HUES48 (cell line): ENCODE measurements at regions not wholly inside any gene's neighbourhood (a gene's known extent, or its start where the extent isn't known, plus 50 kb on each side); places are given as distances from the start of the nearest gene placed in this dataset.

Experiments used
- H3K27ac ChIP-seq: one replicate; pipeline ENCODE4 v1.7.0; 2013; ENCODE audit warnings: low read depth, low read length, inconsistent platforms
- H3K27me3 ChIP-seq: 2 replicates; pipeline ENCODE4 v1.6.1; 2013; ENCODE audit warnings: mild to moderate bottlenecking, low read length; ENCODE audit not compliant: control insufficient read depth, insufficient read depth
- H3K36me3 ChIP-seq: 2 replicates; pipeline ENCODE4 v1.6.1; 2013; ENCODE audit warnings: low read length; ENCODE audit not compliant: control insufficient read depth, insufficient read depth
- H3K4me1 ChIP-seq: 2 replicates; pipeline ENCODE4 v1.6.1; 2013; ENCODE audit warnings: mild to moderate bottlenecking, low read length; ENCODE audit not compliant: control insufficient read depth, insufficient read depth
- H3K4me3 ChIP-seq: 2 replicates; pipeline ENCODE4 v1.5.1; 2013; ENCODE audit warnings: mild to moderate bottlenecking, low read depth, low read length
- H3K9ac ChIP-seq: 2 replicates; pipeline ENCODE4 v1.6.1; 2013; ENCODE audit warnings: mild to moderate bottlenecking, low read depth, low read length, moderate library complexity
- H3K9me3 ChIP-seq: 2 replicates; pipeline ENCODE4 v1.6.1; 2013; ENCODE audit warnings: low read length; ENCODE audit not compliant: control insufficient read depth, insufficient read depth

DNA sequence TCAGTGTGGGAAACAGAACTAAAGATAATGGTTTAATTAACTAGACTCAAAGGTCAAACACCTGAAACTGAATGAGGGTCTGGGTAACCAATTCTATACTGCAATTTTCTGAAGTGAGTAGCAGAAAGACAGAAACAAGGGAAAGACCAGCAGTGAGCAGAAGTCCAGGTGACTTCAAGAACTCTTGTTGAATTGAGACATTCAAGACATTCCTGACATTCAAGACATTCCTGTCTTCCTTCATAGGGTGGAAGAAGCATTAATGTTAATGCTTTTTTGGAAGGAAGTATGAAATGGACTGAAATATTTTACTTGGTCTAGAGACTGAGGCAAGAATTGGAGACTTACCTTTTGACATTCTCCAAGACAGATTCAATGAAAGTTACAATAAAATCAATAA lies 529.9 kb upstream of the MMS22L start:
- H3K36me3 ChIP-seq = no peaks in the 10 kb centered on the region

DNA sequence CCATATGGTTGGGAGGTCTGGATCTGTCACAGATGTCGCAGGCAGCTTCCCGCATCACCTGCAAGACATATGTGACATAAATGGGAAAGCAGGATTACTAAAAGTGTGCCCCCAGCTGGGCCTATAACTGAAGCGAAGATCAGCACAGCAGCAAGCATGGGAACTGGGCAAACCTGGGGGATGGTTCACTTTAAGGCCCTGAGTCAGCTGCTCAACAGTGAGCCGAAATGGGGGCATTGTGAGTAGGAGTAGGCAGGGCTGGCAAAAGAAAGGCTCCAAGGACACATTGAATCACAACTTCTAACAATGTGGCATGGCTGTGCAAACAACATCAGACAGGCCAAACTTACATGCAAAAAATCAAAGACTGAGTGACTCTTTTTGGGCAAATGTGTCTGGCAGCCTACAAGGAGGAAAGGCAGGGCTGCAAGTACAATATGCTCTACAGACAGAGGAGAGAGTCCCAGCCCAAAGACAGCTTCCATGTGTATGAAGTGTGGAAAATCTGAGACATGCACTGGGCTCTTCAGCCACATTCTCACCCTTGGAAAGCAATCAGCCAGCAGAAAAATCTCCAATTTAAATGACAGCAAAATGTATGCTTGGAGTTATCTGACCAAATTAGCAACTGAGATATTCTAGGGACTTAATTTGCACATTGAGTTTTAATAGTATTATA lies 531.0 kb upstream of the MMS22L start:
- Histone ChIP-seq H3K27ac (no peak overlapping the region), H3K4me1 (peaks cover 39% of the 10 kb centered on the region), H3K27me3 (no peaks in the 10 kb centered on the region), H3K9me3 (no peaks in the 10 kb centered on the region), H3K4me3 (no peak overlapping the region), H3K36me3 (no peaks in the 10 kb centered on the region), H3K9ac (no peak overlapping the region)

More for the DNA sequence above, 529.9 kb upstream of the MMS22L start:
- no peaks in the 10 kb centered on the region for H3K27me3 ChIP-seq
- no peak overlapping the region for H3K4me3 ChIP-seq
- H3K9me3 ChIP-seq = no peaks in the 10 kb centered on the region
- peaks cover 36% of the 10 kb centered on the region for H3K4me1 ChIP-seq
- H3K9ac ChIP-seq = no peak overlapping the region
- no peak overlapping the region for H3K27ac ChIP-seq

DNA sequence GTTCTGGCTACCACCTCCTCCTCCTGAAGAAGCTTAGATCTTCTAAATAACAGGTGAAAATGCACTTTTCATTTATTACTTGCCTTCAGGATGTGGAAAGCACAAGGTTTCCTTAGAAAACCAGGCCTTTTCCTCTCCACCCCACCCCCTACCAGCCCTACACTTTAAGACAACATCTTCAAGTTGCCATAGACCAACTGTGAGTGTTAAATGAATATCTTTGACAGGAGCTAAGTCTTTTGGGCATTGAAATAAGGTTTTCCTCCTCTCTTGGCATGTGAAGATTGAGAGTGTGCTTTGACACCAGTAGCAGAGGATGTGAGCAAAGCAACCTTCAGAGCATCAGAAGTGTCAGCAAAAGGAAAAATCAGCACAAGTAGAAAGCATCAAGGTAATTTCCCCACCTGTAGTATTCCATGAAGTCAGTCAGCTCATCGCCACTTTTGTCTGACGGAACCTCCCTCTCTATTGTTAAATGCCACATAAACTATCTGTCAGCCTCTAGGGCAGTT lies 532.3 kb upstream of the MMS22L start:
- H3K27me3 ChIP-seq = no peaks in the 10 kb centered on the region
- H3K27ac ChIP-seq = no peak overlapping the region
- H3K9ac ChIP-seq = no peak overlapping the region
- no peaks in the 10 kb centered on the region for H3K9me3 ChIP-seq
- H3K4me3 ChIP-seq = no peak overlapping the region
- H3K36me3 ChIP-seq = no peaks in the 10 kb centered on the region
- peaks cover 53% of the 10 kb centered on the region for H3K4me1 ChIP-seq

DNA sequence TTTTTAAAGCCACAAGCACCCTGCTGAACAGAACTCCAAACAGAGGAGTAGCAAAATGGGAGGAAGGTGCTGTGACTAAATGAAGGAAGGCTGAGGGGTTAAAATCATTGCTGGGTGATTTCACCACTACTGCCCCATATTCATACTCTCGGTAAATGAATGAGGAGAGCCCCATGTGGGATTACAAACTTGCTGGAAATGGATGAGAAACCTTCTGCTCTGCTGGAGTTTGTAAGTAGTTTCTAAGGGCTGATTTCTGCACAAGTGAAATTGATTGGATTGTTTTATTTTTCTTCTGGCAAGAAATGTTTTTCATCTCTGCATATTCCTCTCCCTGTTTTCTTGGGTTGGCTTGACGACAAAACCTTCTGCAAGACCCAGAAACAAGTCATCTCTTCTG lies 533.5 kb upstream of the MMS22L start:
- Histone ChIP-seq H3K4me1 (peaks cover 57% of the 10 kb centered on the region), H3K27ac (no peak overlapping the region), H3K4me3 (no peak overlapping the region), H3K27me3 (no peaks in the 10 kb centered on the region), H3K9me3 (no peaks in the 10 kb centered on the region), H3K9ac (no peak overlapping the region), H3K36me3 (no peaks in the 10 kb centered on the region)

DNA sequence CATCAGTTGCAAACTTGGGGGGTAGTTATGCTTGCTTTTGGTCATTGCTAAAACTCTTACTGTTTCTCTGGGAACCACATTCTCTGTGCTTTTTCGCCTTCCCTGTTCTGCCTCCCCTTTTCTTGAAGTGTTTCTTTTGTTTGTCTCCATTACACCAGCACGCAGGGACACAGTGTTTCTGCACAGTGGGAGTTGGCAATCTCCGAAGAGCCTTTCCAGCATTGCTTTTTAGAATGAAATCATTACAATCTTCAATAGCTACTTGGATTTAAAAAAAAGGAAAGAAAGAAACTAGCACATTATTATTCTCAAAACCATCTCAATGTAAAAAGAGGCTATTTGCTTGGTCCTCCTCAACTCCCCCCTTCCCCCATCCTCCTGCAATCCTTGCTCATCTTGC lies 536.7 kb upstream of the MMS22L start:
- Histone ChIP-seq H3K4me3 (no peak overlapping the region), H3K27me3 (no peaks in the 10 kb centered on the region), H3K4me1 (peaks cover 53% of the 10 kb centered on the region), H3K27ac (no peak overlapping the region), H3K9ac (no peak overlapping the region), H3K9me3 (no peaks in the 10 kb centered on the region), H3K36me3 (no peaks in the 10 kb centered on the region)

DNA sequence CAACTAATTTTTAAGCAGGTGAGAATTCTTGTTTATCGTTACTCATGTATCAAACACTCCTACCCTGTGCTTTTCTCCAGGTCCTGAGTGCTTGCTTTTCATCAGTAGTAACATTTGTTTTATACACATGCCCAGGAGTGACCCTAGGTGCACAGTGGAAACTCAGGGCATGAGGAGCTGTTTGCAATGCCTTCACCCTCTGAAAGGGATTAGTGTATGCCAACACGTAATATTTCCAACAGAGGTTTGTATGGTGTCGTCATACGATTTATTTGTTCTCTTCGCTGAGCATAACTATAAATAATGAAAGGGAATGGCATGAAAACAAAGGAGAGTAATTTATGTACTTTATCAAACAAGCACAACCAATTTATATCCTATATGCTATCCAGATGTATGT lies 537.4 kb upstream of the MMS22L start:
- peaks cover 50% of the 10 kb centered on the region for H3K4me1 ChIP-seq
- no peak overlapping the region for H3K9ac ChIP-seq
- H3K36me3 ChIP-seq = no peaks in the 10 kb centered on the region
- H3K9me3 ChIP-seq = no peaks in the 10 kb centered on the region
- no peaks in the 10 kb centered on the region for H3K27me3 ChIP-seq
- no peak overlapping the region for H3K27ac ChIP-seq
- no peak overlapping the region for H3K4me3 ChIP-seq

DNA sequence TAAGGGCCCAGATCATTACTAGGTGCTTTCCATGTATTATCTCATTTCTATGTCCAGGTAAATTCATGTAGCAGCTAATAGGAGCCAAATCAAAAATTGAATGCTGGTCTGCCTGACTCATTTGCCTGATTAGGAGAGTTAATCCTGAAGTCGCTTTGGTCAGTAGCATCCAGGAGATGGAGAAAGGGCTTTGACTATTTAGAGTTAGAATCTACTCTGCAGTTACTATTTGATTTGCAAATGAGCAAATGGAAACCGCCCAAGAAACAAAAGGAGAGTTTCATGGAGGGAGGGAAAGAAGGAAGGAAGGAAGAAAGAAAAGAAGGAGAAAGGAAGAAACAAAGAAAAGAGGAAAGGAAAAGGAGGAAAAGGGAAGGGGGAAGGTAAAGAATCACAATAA lies 539.6 kb upstream of the MMS22L start:
- Histone ChIP-seq H3K36me3 (no peaks in the 10 kb centered on the region), H3K9me3 (no peaks in the 10 kb centered on the region), H3K9ac (0 out of 2 replicates have a peak overlapping the region, but pooled peaks have one; percentile 4), H3K4me3 (no peak overlapping the region), H3K4me1 (peaks cover 37% of the 10 kb centered on the region), H3K27me3 (no peaks in the 10 kb centered on the region), H3K27ac (no peak overlapping the region)

DNA sequence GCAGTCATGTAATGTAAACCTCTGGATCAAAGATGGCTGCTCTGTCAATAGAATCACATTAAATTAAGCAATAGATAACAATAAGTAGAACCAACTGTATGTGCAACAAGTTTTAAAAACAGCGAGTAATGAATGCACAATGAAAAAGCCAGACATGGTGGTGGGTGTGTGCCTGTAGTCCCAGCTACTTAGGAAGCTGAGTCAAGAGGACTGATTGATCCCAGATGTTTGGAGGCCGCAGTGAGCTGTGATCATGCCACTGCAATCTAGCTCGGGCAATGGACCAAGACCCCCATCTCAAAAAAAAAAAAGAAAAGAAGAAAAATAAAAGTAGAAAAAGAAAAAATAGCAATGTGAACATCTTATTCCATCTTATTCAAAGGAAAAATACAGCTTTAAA lies 558.7 kb upstream of the MMS22L start:
- Histone ChIP-seq H3K27me3 (no peaks in the 10 kb centered on the region), H3K9ac (no peak overlapping the region), H3K4me3 (no peak overlapping the region), H3K36me3 (no peaks in the 10 kb centered on the region), H3K27ac (no peak overlapping the region), H3K9me3 (no peaks in the 10 kb centered on the region), H3K4me1 (peaks cover 12% of the 10 kb centered on the region)

DNA sequence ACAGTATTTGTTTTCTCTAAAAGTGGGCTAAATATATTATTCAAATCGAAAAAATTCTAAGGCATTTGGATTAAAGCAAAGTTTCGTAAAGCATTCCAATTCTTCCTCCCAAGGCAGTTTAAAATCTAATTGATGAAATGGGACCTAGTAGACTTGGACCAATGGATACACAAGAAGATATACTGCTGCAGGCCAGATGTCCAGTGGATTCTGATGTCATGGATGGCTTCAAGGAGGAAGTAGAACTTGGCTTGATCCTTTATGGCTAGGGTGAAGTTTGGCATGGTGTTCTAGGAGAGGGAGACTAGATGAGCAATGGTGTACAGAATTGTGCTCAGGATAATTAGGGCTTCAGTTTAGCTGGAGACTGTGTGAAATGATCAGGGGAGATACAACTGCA lies 559.5 kb upstream of the MMS22L start:
- H3K4me1 ChIP-seq = peaks cover 4% of the 10 kb centered on the region
- no peak overlapping the region for H3K4me3 ChIP-seq
- no peaks in the 10 kb centered on the region for H3K27me3 ChIP-seq
- H3K27ac ChIP-seq = no peak overlapping the region
- H3K9me3 ChIP-seq = no peaks in the 10 kb centered on the region
- no peak overlapping the region for H3K9ac ChIP-seq
- no peaks in the 10 kb centered on the region for H3K36me3 ChIP-seq

DNA sequence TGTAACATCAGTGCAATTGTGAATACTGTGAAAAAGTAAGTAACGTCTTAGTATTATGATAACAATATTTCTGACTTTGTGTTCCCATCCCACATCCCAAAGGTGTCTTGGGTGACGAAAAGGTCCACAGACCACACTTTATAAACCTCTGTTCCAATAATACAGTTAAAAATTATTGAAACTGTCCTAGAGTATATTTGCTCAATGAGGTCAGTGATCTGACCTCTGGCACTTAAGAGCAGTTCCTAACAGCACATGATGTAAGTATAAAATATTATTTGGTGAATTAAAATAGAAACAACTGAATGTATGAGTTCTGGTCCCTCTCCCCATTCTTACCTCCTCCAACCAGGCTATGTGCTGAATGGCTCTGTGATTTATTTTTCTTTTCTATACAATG lies 566.4 kb upstream of the MMS22L start:
- no peak overlapping the region for H3K27ac ChIP-seq
- no peaks in the 10 kb centered on the region for H3K27me3 ChIP-seq
- H3K9ac ChIP-seq = no peak overlapping the region
- H3K36me3 ChIP-seq = no peaks in the 10 kb centered on the region
- H3K4me1 ChIP-seq = peaks cover 20% of the 10 kb centered on the region
- H3K9me3 ChIP-seq = no peaks in the 10 kb centered on the region
- H3K4me3 ChIP-seq = no peak overlapping the region

DNA sequence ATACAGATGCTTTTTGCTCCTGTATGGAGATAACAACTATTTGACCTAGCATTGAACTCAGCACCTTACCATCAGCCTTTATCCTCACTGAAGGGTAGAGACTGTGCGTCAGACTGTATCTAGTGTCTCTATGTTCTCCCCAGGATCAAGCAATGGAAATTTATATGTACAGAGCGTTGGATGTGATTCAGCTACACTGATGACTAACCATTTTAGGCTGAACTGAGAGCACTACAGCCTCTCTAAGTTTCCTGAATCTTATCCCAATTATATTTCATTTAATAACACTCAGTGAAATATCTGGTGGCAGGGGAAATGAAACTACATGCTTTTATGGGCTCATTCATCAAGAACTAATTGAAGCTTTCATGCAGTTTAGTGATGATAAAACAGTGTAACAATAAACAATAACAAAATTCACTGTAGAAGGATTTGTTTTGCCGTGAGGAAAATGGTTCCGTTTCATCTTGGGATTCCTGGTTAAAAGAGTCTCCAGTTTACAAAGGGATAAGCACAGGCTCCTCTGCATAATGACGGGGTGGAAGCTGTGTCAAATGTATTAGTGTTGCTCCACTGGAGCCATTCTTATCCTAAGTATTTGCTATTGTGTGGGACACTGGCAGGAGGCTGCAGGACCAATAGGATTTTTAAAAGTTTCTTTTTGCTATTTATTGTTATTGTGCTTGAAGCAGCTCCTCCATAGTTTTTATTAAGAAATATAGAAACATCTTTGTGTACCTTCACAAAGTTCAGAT lies 567.6 kb upstream of the MMS22L start:
- H3K4me1 ChIP-seq = peaks cover 23% of the 10 kb centered on the region
- H3K36me3 ChIP-seq = no peaks in the 10 kb centered on the region
- peak overlapping the region; percentile 56 for H3K27ac ChIP-seq
- no peaks in the 10 kb centered on the region for H3K9me3 ChIP-seq
- H3K4me3 ChIP-seq = no peak overlapping the region
- no peak overlapping the region; the same call in 1 of the 2 replicates for H3K9ac ChIP-seq
- H3K27me3 ChIP-seq = no peaks in the 10 kb centered on the region
